Neural cell (in vitro differentiated cells): ENCODE measurements at regions not wholly inside any gene's neighbourhood (a gene's known extent, or its start where the extent isn't known, plus 50 kb on each side); places are given as distances from the start of the nearest gene placed in this dataset.

Source experiments
- H2AFZ ChIP-seq: fragments of 200-600, 300-800 bp; sonication (generic), shearing (Covaris generic); 2 replicates; pipeline ENCODE4 v1.6.0; 2014; ENCODE audit warnings: low read depth, mild to moderate bottlenecking, antibody characterized with exemption, low read length, moderate library complexity
- H3F3A ChIP-seq: fragments of 200-600 bp; shearing (Covaris generic); 2 replicates; pipeline ENCODE4 v1.6.1; 2016; ENCODE audit warnings: mild to moderate bottlenecking, moderate library complexity, mixed read lengths, antibody characterized with exemption, low read length; ENCODE audit not compliant: insufficient read depth, poor library complexity, severe bottlenecking
- H3K27ac ChIP-seq: fragments of 200-600, 300-800 bp; sonication (generic), shearing (Covaris generic); 2 replicates; pipeline ENCODE4 v1.5.1; 2014; ENCODE audit warnings: mild to moderate bottlenecking, low read length, moderate library complexity
- H3K27me3 ChIP-seq: fragments of 300-800, 200-600 bp; sonication (generic), shearing (Covaris generic); 2 replicates; pipeline ENCODE4 v1.6.0; 2014; ENCODE audit warnings: mild to moderate bottlenecking, low read depth, low read length, moderate library complexity; ENCODE audit not compliant: insufficient read depth
- H3K36me3 ChIP-seq: fragments of 300-800, 200-600 bp; sonication (generic), shearing (Covaris generic); 2 replicates; pipeline ENCODE4 v1.5.1; 2014; ENCODE audit warnings: mild to moderate bottlenecking, antibody characterized with exemption, low read length, moderate library complexity; ENCODE audit not compliant: insufficient read depth
- H3K4me2 ChIP-seq: fragments of 300-800, 200-600 bp; sonication (generic), shearing (Covaris generic); 2 replicates; pipeline ENCODE4 v1.6.0; 2014; ENCODE audit warnings: mild to moderate bottlenecking, low read length
- H3K4me3 ChIP-seq: fragments of 300-800, 200-600 bp; sonication (generic), shearing (Covaris generic); 2 replicates; pipeline ENCODE4 v1.5.1; 2014; ENCODE audit warnings: mild to moderate bottlenecking, low read length, moderate library complexity
- H3K79me2 ChIP-seq: fragments of 200-600 bp; shearing (Covaris generic); replicated peaks from 2 replicates; pipeline ENCODE4 v1.6.0; 2014; ENCODE audit warnings: mild to moderate bottlenecking, low read length, moderate library complexity; ENCODE audit not compliant: insufficient read depth
- H3K9ac ChIP-seq: fragments of 300-800, 200-600 bp; sonication (generic), shearing (Covaris generic); 2 replicates; pipeline ENCODE4 v1.6.1; 2016; ENCODE audit warnings: mild to moderate bottlenecking, low read length, mixed read lengths
- H3K9me2 ChIP-seq: fragments of 200-600 bp; shearing (Covaris generic); 2 replicates; pipeline ENCODE4 v1.6.1; 2016; ENCODE audit warnings: mild to moderate bottlenecking, low read length, mixed read lengths; ENCODE audit not compliant: insufficient read depth
- H3K9me3 ChIP-seq: fragments of 200-600, 300-800 bp; sonication (generic), shearing (Covaris generic); 2 replicates; pipeline ENCODE4 v1.6.1; 2016; ENCODE audit warnings: mild to moderate bottlenecking, mixed run types, low read length, moderate library complexity, mixed read lengths
- H4K20me1 ChIP-seq: fragments of 200-600 bp; shearing (Covaris generic); 2 replicates; pipeline ENCODE4 v1.6.1; 2016; ENCODE audit warnings: mild to moderate bottlenecking, mixed run types; ENCODE audit not compliant: insufficient read depth
- EP300 ChIP-seq: fragments of 450-650 bp; conservative IDR thresholded peaks from 2 replicates; pipeline ENCODE4 v1.6.1; 2014; ENCODE audit warnings: antibody characterized with exemption, mild to moderate bottlenecking, moderate library complexity; ENCODE audit not compliant: poor library complexity, severe bottlenecking
- EZH2 ChIP-seq: fragments of 200-600, 300-800 bp; shearing (Covaris generic), sonication (generic); IDR thresholded peaks from 2 replicates; pipeline ENCODE4 v1.6.1; 2014; ENCODE audit warnings: antibody characterized with exemption, low read length, borderline replicate concordance, mild to moderate bottlenecking; ENCODE audit not compliant: insufficient read depth, poor library complexity, severe bottlenecking
- MXI1 ChIP-seq: fragments of 450-650 bp; conservative IDR thresholded peaks from 2 replicates; pipeline ENCODE4 v1.6.1; 2014; ENCODE audit warnings: antibody characterized with exemption, mild to moderate bottlenecking; ENCODE audit not compliant: poor library complexity, severe bottlenecking
- POLR2AphosphoS5 ChIP-seq: IDR thresholded peaks from 2 replicates; pipeline ENCODE4 v1.6.1; 2012
- RAD21 ChIP-seq: fragments of 450-650 bp; conservative IDR thresholded peaks from 2 replicates; pipeline ENCODE4 v1.6.1; 2014; ENCODE audit warnings: antibody characterized with exemption, mild to moderate bottlenecking, moderate library complexity
- SMC3 ChIP-seq: fragments of 450-650 bp; conservative IDR thresholded peaks from 2 replicates; pipeline ENCODE4 v1.6.1; 2014; ENCODE audit warnings: antibody characterized with exemption, mild to moderate bottlenecking, moderate library complexity; ENCODE audit not compliant: poor library complexity
- TAF1 ChIP-seq: IDR thresholded peaks from 2 replicates; pipeline ENCODE4 v1.6.1; 2012; ENCODE audit warnings: low read depth
- TF ChIP-seq, protein P1 (sequence below): IDR thresholded peaks from 2 replicates; pipeline ENCODE4 v1.6.1; 2012; ENCODE audit warnings: borderline replicate concordance
- TF ChIP-seq, protein P2 (sequence below): fragments of 450-650 bp; IDR thresholded peaks from 2 replicates; pipeline ENCODE4 v1.5.1; 2014; ENCODE audit warnings: antibody characterized with exemption, mild to moderate bottlenecking, moderate library complexity; ENCODE audit not compliant: poor library complexity, severe bottlenecking

- H4K20me1 ChIP-seq, result no peaks in the 10 kb centered on the region
- TF ChIP-seq, protein P1, sequence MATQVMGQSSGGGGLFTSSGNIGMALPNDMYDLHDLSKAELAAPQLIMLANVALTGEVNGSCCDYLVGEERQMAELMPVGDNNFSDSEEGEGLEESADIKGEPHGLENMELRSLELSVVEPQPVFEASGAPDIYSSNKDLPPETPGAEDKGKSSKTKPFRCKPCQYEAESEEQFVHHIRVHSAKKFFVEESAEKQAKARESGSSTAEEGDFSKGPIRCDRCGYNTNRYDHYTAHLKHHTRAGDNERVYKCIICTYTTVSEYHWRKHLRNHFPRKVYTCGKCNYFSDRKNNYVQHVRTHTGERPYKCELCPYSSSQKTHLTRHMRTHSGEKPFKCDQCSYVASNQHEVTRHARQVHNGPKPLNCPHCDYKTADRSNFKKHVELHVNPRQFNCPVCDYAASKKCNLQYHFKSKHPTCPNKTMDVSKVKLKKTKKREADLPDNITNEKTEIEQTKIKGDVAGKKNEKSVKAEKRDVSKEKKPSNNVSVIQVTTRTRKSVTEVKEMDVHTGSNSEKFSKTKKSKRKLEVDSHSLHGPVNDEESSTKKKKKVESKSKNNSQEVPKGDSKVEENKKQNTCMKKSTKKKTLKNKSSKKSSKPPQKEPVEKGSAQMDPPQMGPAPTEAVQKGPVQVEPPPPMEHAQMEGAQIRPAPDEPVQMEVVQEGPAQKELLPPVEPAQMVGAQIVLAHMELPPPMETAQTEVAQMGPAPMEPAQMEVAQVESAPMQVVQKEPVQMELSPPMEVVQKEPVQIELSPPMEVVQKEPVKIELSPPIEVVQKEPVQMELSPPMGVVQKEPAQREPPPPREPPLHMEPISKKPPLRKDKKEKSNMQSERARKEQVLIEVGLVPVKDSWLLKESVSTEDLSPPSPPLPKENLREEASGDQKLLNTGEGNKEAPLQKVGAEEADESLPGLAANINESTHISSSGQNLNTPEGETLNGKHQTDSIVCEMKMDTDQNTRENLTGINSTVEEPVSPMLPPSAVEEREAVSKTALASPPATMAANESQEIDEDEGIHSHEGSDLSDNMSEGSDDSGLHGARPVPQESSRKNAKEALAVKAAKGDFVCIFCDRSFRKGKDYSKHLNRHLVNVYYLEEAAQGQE, result no peak
- no peak for TF ChIP-seq POLR2AphosphoS5
- no peak for TF ChIP-seq EP300
- no peak for TF ChIP-seq MXI1
- no peak for TF ChIP-seq SMC3
- TF ChIP-seq EZH2, result no peak
- TF ChIP-seq RAD21, result no peak
- TF ChIP-seq, protein P2, sequence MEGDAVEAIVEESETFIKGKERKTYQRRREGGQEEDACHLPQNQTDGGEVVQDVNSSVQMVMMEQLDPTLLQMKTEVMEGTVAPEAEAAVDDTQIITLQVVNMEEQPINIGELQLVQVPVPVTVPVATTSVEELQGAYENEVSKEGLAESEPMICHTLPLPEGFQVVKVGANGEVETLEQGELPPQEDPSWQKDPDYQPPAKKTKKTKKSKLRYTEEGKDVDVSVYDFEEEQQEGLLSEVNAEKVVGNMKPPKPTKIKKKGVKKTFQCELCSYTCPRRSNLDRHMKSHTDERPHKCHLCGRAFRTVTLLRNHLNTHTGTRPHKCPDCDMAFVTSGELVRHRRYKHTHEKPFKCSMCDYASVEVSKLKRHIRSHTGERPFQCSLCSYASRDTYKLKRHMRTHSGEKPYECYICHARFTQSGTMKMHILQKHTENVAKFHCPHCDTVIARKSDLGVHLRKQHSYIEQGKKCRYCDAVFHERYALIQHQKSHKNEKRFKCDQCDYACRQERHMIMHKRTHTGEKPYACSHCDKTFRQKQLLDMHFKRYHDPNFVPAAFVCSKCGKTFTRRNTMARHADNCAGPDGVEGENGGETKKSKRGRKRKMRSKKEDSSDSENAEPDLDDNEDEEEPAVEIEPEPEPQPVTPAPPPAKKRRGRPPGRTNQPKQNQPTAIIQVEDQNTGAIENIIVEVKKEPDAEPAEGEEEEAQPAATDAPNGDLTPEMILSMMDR, result no peak
- no peak overlapping the region for H3K27ac ChIP-seq
- H3K9me3 ChIP-seq, result peaks cover 3% of the 10 kb centered on the region
- H3K9ac ChIP-seq, result no peak overlapping the region
- H3K4me3 ChIP-seq, result no peak overlapping the region
- H3K36me3 ChIP-seq, result no peaks in the 10 kb centered on the region
- no peaks in the 10 kb centered on the region for H3K27me3 ChIP-seq
- H3K79me2 ChIP-seq, result no peaks in the 10 kb centered on the region
- H3F3A ChIP-seq, result no peaks in the 10 kb centered on the region
- H3K4me2 ChIP-seq, result no peak overlapping the region
- H2AFZ ChIP-seq, result no peak overlapping the region
- H3K9me2 ChIP-seq, result no peaks in the 10 kb centered on the region
Observed at GRCh38 chr10:81570878-81571794, 303.9 kb upstream of the NRG3 start.

- no peaks in the 10 kb centered on the region for H3K9me2 ChIP-seq
- no peak overlapping the region for H3K27ac ChIP-seq
- no peak overlapping the region for H3K9ac ChIP-seq
- no peak overlapping the region for H3K4me3 ChIP-seq
- no peaks in the 10 kb centered on the region for H3K79me2 ChIP-seq
- no peak overlapping the region for H2AFZ ChIP-seq
- no peaks in the 10 kb centered on the region for H3K27me3 ChIP-seq
- no peak for TF ChIP-seq TAF1
- TF ChIP-seq RAD21, result no peak
- no peak for TF ChIP-seq POLR2AphosphoS5
- TF ChIP-seq, protein P1, result no peak
- TF ChIP-seq MXI1, result no peak
- TF ChIP-seq SMC3, result no peak
- TF ChIP-seq, protein P2, result no peak
- H3K36me3 ChIP-seq, result no peaks in the 10 kb centered on the region
- H4K20me1 ChIP-seq, result no peaks in the 10 kb centered on the region
- H3F3A ChIP-seq, result no peaks in the 10 kb centered on the region
- H3K9me3 ChIP-seq, result peaks cover 3% of the 10 kb centered on the region
- H3K4me2 ChIP-seq, result no peak overlapping the region
Observed at GRCh38 chr10:81575036-81575435, 300.0 kb upstream of the NRG3 start.
